NCI-H2171 (cell line): ENCODE measurements at regions not wholly inside any gene's neighbourhood (a gene's known extent, or its start where the extent isn't known, plus 50 kb on each side); places are given as distances from the start of the nearest gene placed in this dataset.
"Not testable (repeated sequence)": the region's sequence is repeated elsewhere in the genome, so short reads cannot be mapped to it uniquely, and the experiment has no call there.

Experiments
- DNase-seq: peaks from one replicate; lab custom pipeline; 2025; lab: John Stamatoyannopoulos, UW

- DNase-seq = no peak
These were observed 368.5 kb downstream of the KIF2B start for GRCh38 chr17:54191261-54191660.

- DNase-seq = no peak
These were observed 371.5 kb downstream of the KIF2B start for GRCh38 chr17:54194268-54194667.

GRCh38 chr17:54196751-54197150, 374.0 kb downstream of the KIF2B start:
- DNase-seq = no peak

- not testable (repeated sequence) for DNase-seq
These were observed 378.7 kb downstream of the KIF2B start for GRCh38 chr17:54201380-54201779.

- DNase-seq = no peak
These were observed 398.1 kb downstream of the KIF2B start for GRCh38 chr17:54220829-54221228.

GRCh38 chr17:54221499-54221898, 398.8 kb downstream of the KIF2B start:
- no peak for DNase-seq

GRCh38 chr17:54235571-54235970, 412.8 kb downstream of the KIF2B start:
- DNase-seq = no peak

- no peak for DNase-seq
These were observed 415.3 kb downstream of the KIF2B start for GRCh38 chr17:54237911-54238515.

- no peak for DNase-seq
These were observed 416.6 kb downstream of the KIF2B start for GRCh38 chr17:54239291-54239690.

- no peak for DNase-seq
These were observed 433.0 kb downstream of the KIF2B start for GRCh38 chr17:54255696-54256095.

- no peak for DNase-seq
These were observed 433.7 kb downstream of the KIF2B start for GRCh38 chr17:54256401-54256929.

GRCh38 chr17:54257440-54257839, 434.7 kb downstream of the KIF2B start:
- DNase-seq = no peak

GRCh38 chr17:54259476-54259875, 436.7 kb downstream of the KIF2B start:
- no peak for DNase-seq

GRCh38 chr17:54261465-54261864, 438.7 kb downstream of the KIF2B start:
- DNase-seq = no peak

- no peak for DNase-seq
These were observed 447.2 kb downstream of the KIF2B start for GRCh38 chr17:54269881-54270280.

GRCh38 chr17:54270499-54270898, 447.8 kb downstream of the KIF2B start:
- no peak for DNase-seq

GRCh38 chr17:54277868-54278267, 455.1 kb downstream of the KIF2B start:
- DNase-seq = no peak

- DNase-seq = no peak
These were observed 458.0 kb downstream of the KIF2B start for GRCh38 chr17:54280741-54281140.

- DNase-seq = no peak
These were observed 460.2 kb downstream of the KIF2B start for GRCh38 chr17:54282886-54283285.

GRCh38 chr17:54307351-54307750, 484.6 kb downstream of the KIF2B start:
- no peak for DNase-seq

GRCh38 chr17:54324813-54325212, 502.1 kb downstream of the KIF2B start:
- no peak for DNase-seq

- no peak for DNase-seq
These were observed 517.0 kb downstream of the KIF2B start for GRCh38 chr17:54339731-54340130.

GRCh38 chr17:54347495-54347894, 524.8 kb downstream of the KIF2B start:
- DNase-seq = no peak

- no peak for DNase-seq
These were observed 525.5 kb downstream of the KIF2B start for GRCh38 chr17:54348234-54348633.
